Esophagus squamous epithelium (tissue), 4 donors: ENCODE measurements at regions not wholly inside any gene's neighbourhood (a gene's known extent, or its start where the extent isn't known, plus 50 kb on each side); places are given as distances from the start of the nearest gene placed in this dataset.

Source experiments
- CTCF ChIP-seq, 6 experiments: fragments of 450-650 bp in 4 of 6; fragments of 200-600 bp in 2 of 6; sonication (generic) in 2 of 6; IDR thresholded peaks; one replicate each; pipeline ENCODE4 v1.5.1; 2016 to 2019; ENCODE audit warnings: antibody characterized with exemption in 6 of 6, mild to moderate bottlenecking in 4 of 6, moderate library complexity in 4 of 6
- POLR2A ChIP-seq, 4 donors: fragments of 450-650 bp; IDR thresholded peaks; one replicate each; pipeline ENCODE4 v1.6.1; 2017; ENCODE audit warnings: antibody characterized with exemption in 4 of 4, mild to moderate bottlenecking in 4 of 4, moderate library complexity in 3 of 4

GRCh38 chr1:61007534-61008364 lies 74.6 kb upstream of the NFIA start:
- no peak for TF ChIP-seq CTCF (IDR thresholded peaks at IDR 0.05)
- TF ChIP-seq POLR2A (IDR thresholded peaks at IDR 0.05), result no peak
